A549 (cell line): ENCODE measurements at regions not wholly inside any gene's neighbourhood (a gene's known extent, or its start where the extent isn't known, plus 50 kb on each side); places are given as distances from the start of the nearest gene placed in this dataset.

ENCODE experiments used
- ATAC-seq, 2 experiments: fragments of 200-7000 bp in 1 of 2; fragments of >200 bp in 1 of 2; cut with Nextera tagmentation in 1 of 2; cut with Tn5 transposase in 1 of 2; 3 replicates each; pipeline versions ENCODE4 v1.8.0 to v1.9.1; 2018 to 2020; ENCODE audit warnings: mild to moderate bottlenecking in 1 of 2, moderate library complexity in 1 of 2
- CTCF ChIA-PET: fragments of 300-600 bp; sonication (Branson Sonifier 250); formaldehyde crosslinking; extraction: SDS; loops from one replicate; lab custom pipeline; 2021; ENCODE audit warnings: antibody characterized with exemption, inconsistent platforms; lab: Yijun Ruan, JAX
- POLR2A ChIA-PET: fragments of 350-600 bp; formaldehyde crosslinking; extraction: SDS; loops from one replicate; lab custom pipeline; 2021; ENCODE audit warnings: antibody characterized with exemption, inconsistent platforms; lab: Yijun Ruan, JAX
- DNase-seq, 2 experiments: peaks; one replicate each; pipeline versions ENCODE4 v3.0.0 to v3.0.0-alpha.2; 2011 to 2016; ENCODE audit warnings: low read depth in 1 of 2, low spot score in 1 of 2
- FAIRE-seq: peaks from 2 replicates; lab custom pipeline; 2011; peaks lifted over from hg19 to GRCh38; lab: Jason Lieb, UNC
- H3K27ac ChIP-seq, 2 experiments: fragments of >200 bp; sonication (Bioruptor Twin); formaldehyde crosslinking; 3 replicates each; pipeline ENCODE4 v1.5.1; 2016 to 2017
- H3K4me1 ChIP-seq: fragments of >200 bp; sonication (Bioruptor Twin); formaldehyde crosslinking; 3 replicates; pipeline ENCODE4 v1.6.1; 2016
- H3K4me2 ChIP-seq: fragments of >200 bp; sonication (Bioruptor Twin); formaldehyde crosslinking; 3 replicates; pipeline ENCODE4 v1.6.1; 2016
- H3K4me3 ChIP-seq: fragments of >200 bp; sonication (Bioruptor Twin); formaldehyde crosslinking; 3 replicates; pipeline ENCODE4 v1.5.1; 2016
- H3K9me3 ChIP-seq: fragments of >200 bp; sonication (Bioruptor Twin); formaldehyde crosslinking; 3 replicates; pipeline ENCODE4 v1.6.1; 2016
- CBX2 ChIP-seq: fragments of 200-600 bp; sonication (generic); IDR thresholded peaks from 2 replicates; pipeline ENCODE4 v1.6.1; 2016; ENCODE audit warnings: low read depth, mild to moderate bottlenecking, borderline replicate concordance
- CEBPB ChIP-seq, 2 experiments: fragments of >200 bp in 1 of 2; sonication (Bioruptor Twin) in 1 of 2; formaldehyde crosslinking in 1 of 2; IDR thresholded peaks; 2 replicates each; pipeline ENCODE4 v1.6.1; 2012 to 2016
- CHD2 ChIP-seq: fragments of 150-350 bp; IDR thresholded peaks from 2 replicates; pipeline ENCODE4 v1.6.1; 2014; ENCODE audit warnings: low read length; ENCODE audit not compliant: partially characterized antibody
- CHD4 ChIP-seq: fragments of 200-600 bp; sonication (generic); IDR thresholded peaks from 2 replicates; pipeline ENCODE4 v1.6.1; 2016; ENCODE audit warnings: antibody characterized with exemption, mild to moderate bottlenecking, borderline replicate concordance
- EHF ChIP-seq: fragments of 250-450 bp; sonication (Bioruptor Pico); IDR thresholded peaks from 2 replicates; pipeline ENCODE4 v1.5.0; 2020; ENCODE audit warnings: mild to moderate bottlenecking
- EHMT2 ChIP-seq: fragments of 200-600 bp; sonication (generic); IDR thresholded peaks from 2 replicates; pipeline ENCODE4 v1.6.1; 2016; ENCODE audit warnings: antibody characterized with exemption, low read depth, mild to moderate bottlenecking, moderate library complexity
- EP300 ChIP-seq, 2 experiments: fragments of >200 bp; sonication (Bioruptor Twin); formaldehyde crosslinking; IDR thresholded peaks; 2 replicates in 1 of 2; 3 replicates in 1 of 2; pipeline ENCODE4 v1.6.1; 2016 to 2017
- FOSB ChIP-seq: fragments of 250-450 bp; sonication (Bioruptor Pico); IDR thresholded peaks from 2 replicates; pipeline ENCODE4 v1.5.0; 2020; ENCODE audit warnings: mild to moderate bottlenecking, moderate library complexity
- FOSL2 ChIP-seq, 2 experiments: fragments of 450-650 bp in 1 of 2; fragments of >200 bp in 1 of 2; sonication (Bioruptor Twin) in 1 of 2; formaldehyde crosslinking; IDR thresholded peaks; 2 replicates each; pipeline versions ENCODE4 v1.5.0 to v1.6.1; 2016 to 2020; ENCODE audit warnings: mild to moderate bottlenecking in 1 of 2, moderate library complexity in 1 of 2
- HOXB13 ChIP-seq: fragments of 250-450 bp; sonication (Bioruptor Pico); IDR thresholded peaks from 2 replicates; pipeline ENCODE4 v1.5.0; 2020; ENCODE audit warnings: low read depth, mild to moderate bottlenecking, moderate library complexity
- JUN ChIP-seq, 2 experiments: fragments of >200 bp; sonication (Bioruptor Twin); formaldehyde crosslinking; IDR thresholded peaks; 2 replicates in 1 of 2; 3 replicates in 1 of 2; pipeline ENCODE4 v1.6.1; 2016 to 2017
- JUNB ChIP-seq: fragments of >200 bp; sonication (Bioruptor Twin); formaldehyde crosslinking; IDR thresholded peaks from 2 replicates; pipeline ENCODE4 v1.6.1; 2016
- KDM1A ChIP-seq: fragments of 200-600 bp; sonication (generic); IDR thresholded peaks from 2 replicates; pipeline ENCODE4 v1.6.1; 2016; ENCODE audit warnings: low read depth, mild to moderate bottlenecking
- KDM5A ChIP-seq: fragments of 200-600 bp; sonication (generic); IDR thresholded peaks from 2 replicates; pipeline ENCODE4 v1.6.1; 2016; ENCODE audit warnings: antibody characterized with exemption, mild to moderate bottlenecking
- MAZ ChIP-seq: fragments of 150-350 bp; IDR thresholded peaks from 2 replicates; pipeline ENCODE4 v1.6.1; 2014; ENCODE audit warnings: antibody characterized with exemption, low read depth, low read length, borderline replicate concordance
- NFE2L2 ChIP-seq: fragments of 150-350 bp; conservative IDR thresholded peaks from 2 replicates; pipeline ENCODE4 v1.6.1; 2014; ENCODE audit warnings: low read length
- NPAS2 ChIP-seq: fragments of 250-450 bp; sonication (Bioruptor Pico); IDR thresholded peaks from 2 replicates; pipeline ENCODE4 v1.8.0; 2022; ENCODE audit warnings: mild to moderate bottlenecking, moderate library complexity, borderline replicate concordance
- NR3C1 ChIP-seq: fragments of >200 bp; sonication (Bioruptor Twin); formaldehyde crosslinking; IDR thresholded peaks from 3 replicates; pipeline ENCODE4 v1.6.1; 2017
- RAD21 ChIP-seq, 2 experiments: fragments of >200 bp in 1 of 2; sonication (Bioruptor Twin) in 1 of 2; formaldehyde crosslinking in 1 of 2; IDR thresholded peaks in 1 of 2; conservative IDR thresholded peaks in 1 of 2; 2 replicates in 1 of 2; 3 replicates in 1 of 2; pipeline ENCODE4 v1.6.1; 2012 to 2018; ENCODE audit warnings: inconsistent platforms in 1 of 2
- RFX5 ChIP-seq: fragments of 450-650 bp; IDR thresholded peaks from 2 replicates; pipeline ENCODE4 v1.7.1; 2014; ENCODE audit warnings: antibody characterized with exemption, mild to moderate bottlenecking, moderate library complexity
- RNF2 ChIP-seq: fragments of 200-600 bp; sonication (generic); IDR thresholded peaks from 2 replicates; pipeline ENCODE4 v1.6.1; 2016; ENCODE audit warnings: low read depth, mild to moderate bottlenecking, antibody characterized with exemption, moderate library complexity, borderline replicate concordance
- SMC3 ChIP-seq: fragments of >200 bp; sonication (Bioruptor Twin); formaldehyde crosslinking; IDR thresholded peaks from 3 replicates; pipeline ENCODE4 v1.6.1; 2018; ENCODE audit warnings: inconsistent platforms
- TFCP2L1 ChIP-seq: fragments of 250-450 bp; sonication (Bioruptor Pico); IDR thresholded peaks from 2 replicates; pipeline ENCODE4 v1.5.0; 2021; ENCODE audit warnings: mild to moderate bottlenecking
- TP53 ChIP-seq: fragments of 250-450 bp; sonication (Bioruptor Pico); IDR thresholded peaks from 2 replicates; pipeline ENCODE4 v1.5.0; 2021; ENCODE audit warnings: mild to moderate bottlenecking, moderate library complexity
- ZFP36 ChIP-seq: fragments of 450-650 bp; IDR thresholded peaks from 2 replicates; pipeline ENCODE4 v1.6.1; 2014; ENCODE audit warnings: borderline replicate concordance; ENCODE audit not compliant: partially characterized antibody
- ZNF302 ChIP-seq: fragments of 250-450 bp; sonication (Bioruptor Pico); IDR thresholded peaks from 2 replicates; pipeline ENCODE4 v1.9.0; 2021; ENCODE audit warnings: inconsistent platforms, mild to moderate bottlenecking, moderate library complexity
- WGBS: methylation state at CpG from one replicate; pipeline ENCODE4 v1.1.6; 2017; ENCODE audit errors: missing lambda C conversion rate; 5-methylcytosine and 5-hydroxymethylcytosine counted together
- TF ChIP-seq, protein P1 (sequence below): fragments of 150-350 bp; IDR thresholded peaks from 2 replicates; pipeline ENCODE4 v1.6.1; 2014; ENCODE audit warnings: low read depth, mild to moderate bottlenecking, low read length
- TF ChIP-seq, protein P2 (sequence below): IDR thresholded peaks from 2 replicates; pipeline ENCODE4 v1.6.1; 2012

GRCh38 chr13:50167224-50167947, 152.1 kb downstream of the KCNRG start:
- POLR2A ChIA-PET = no interaction called here
- TF ChIP-seq NR3C1 = no peak
- TF ChIP-seq EP300 (IDR thresholded peaks at IDR 0.05) = no peak
- TF ChIP-seq, protein P1, sequence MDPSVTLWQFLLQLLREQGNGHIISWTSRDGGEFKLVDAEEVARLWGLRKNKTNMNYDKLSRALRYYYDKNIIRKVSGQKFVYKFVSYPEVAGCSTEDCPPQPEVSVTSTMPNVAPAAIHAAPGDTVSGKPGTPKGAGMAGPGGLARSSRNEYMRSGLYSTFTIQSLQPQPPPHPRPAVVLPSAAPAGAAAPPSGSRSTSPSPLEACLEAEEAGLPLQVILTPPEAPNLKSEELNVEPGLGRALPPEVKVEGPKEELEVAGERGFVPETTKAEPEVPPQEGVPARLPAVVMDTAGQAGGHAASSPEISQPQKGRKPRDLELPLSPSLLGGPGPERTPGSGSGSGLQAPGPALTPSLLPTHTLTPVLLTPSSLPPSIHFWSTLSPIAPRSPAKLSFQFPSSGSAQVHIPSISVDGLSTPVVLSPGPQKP = no peak
- TF ChIP-seq TP53 (CRISPR knock-in tag) = no peak
- TF ChIP-seq ZFP36 = no peak
- no peak for TF ChIP-seq JUN (IDR thresholded peaks at IDR 0.05)
- TF ChIP-seq, all 56 proteins: peak for 0
- FAIRE-seq = no peak

DNA sequence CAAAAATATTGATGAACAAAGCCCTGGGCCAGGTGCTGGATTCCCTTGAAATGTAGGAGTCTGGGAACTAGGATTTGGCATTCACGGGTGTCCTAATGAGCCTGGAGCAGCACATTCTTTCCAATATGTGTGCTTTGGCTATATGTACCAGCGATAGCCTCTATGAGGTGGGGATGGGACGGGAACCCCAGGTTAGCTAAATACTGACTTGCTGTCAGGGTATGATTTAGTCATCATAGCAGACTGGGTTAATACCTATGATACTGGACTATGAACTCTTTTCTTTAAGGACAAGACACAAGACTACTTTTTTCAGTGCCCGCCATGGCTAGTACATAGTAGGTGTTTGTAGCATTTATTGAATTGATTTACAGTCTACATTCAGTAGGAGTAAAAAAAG, 152.7 kb downstream of the KCNRG start:
- H3K4me1 ChIP-seq = no peaks in the 10 kb centered on the region
- TF ChIP-seq CEBPB (IDR thresholded peaks at IDR 0.05) (no peak), RFX5 (no peak), MAZ (no peak), JUNB (no peak)
- TF ChIP-seq, all 56 proteins: peak for 0
- ATAC-seq (no peak), FAIRE-seq (no peak), DNase-seq (no peak)
- Histone ChIP-seq H3K27ac (no peak overlapping the region), H3K4me2 (no peak overlapping the region), H3K9me3 (no peaks in the 10 kb centered on the region), H3K4me3 (no peak overlapping the region)
- ChIA-PET POLR2A (no interaction called here), CTCF (interaction anchor here (0.6 to 1.7 kb wide), 3 partner anchors 305 to 902 kb away, joined by 4 to 5 read pairs (median 4); no protein-coding TSS in a partner anchor)
- WGBS = 77% methylated on average over 4 of the region's 4 CpGs

More at GRCh38 chr13:50167224-50167947, 152.1 kb downstream of the KCNRG start:
- 68% methylated on average over 2 of the region's 2 CpGs for WGBS
- H3K4me1 ChIP-seq = no peaks in the 10 kb centered on the region
- ATAC-seq (no peak), DNase-seq (no peak)
- no peak overlapping the region for H3K4me3 ChIP-seq
- no peaks in the 10 kb centered on the region for H3K9me3 ChIP-seq
- no peak overlapping the region for H3K4me2 ChIP-seq
- no peak overlapping the region for H3K27ac ChIP-seq
- CTCF ChIA-PET = interaction anchor here (0.6 to 1.7 kb wide), 3 partner anchors 304 to 902 kb away, joined by 4 to 5 read pairs (median 4); no protein-coding TSS in a partner anchor

- TF ChIP-seq ZNF302 (CRISPR knock-in tag) = no peak
- TF ChIP-seq RFX5 = no peak
- no peak for TF ChIP-seq EHF (CRISPR knock-in tag)
- no peak for TF ChIP-seq HOXB13 (CRISPR knock-in tag)
- TF ChIP-seq CEBPB (IDR thresholded peaks at IDR 0.05) = no peak
- TF ChIP-seq FOSB (CRISPR knock-in tag) = no peak
- no peak for TF ChIP-seq EHMT2
- TF ChIP-seq, all 56 proteins: peak for 0
- Histone ChIP-seq H3K27ac (no peak overlapping the region), H3K4me1 (no peaks in the 10 kb centered on the region), H3K9me3 (no peaks in the 10 kb centered on the region), H3K4me2 (no peak overlapping the region), H3K4me3 (no peak overlapping the region)
- no peak for FAIRE-seq
- 58% methylated on average over 2 of the region's 2 CpGs for WGBS
- no peak for DNase-seq
- ChIA-PET POLR2A (no interaction called here), CTCF (interaction anchor here (1.7 kb wide), 1 partner anchor 743 kb away, joined by 5 read pairs; no protein-coding TSS in a partner anchor)
- ATAC-seq = no peak
Measured at GRCh38 chr13:50168786-50169185, 153.5 kb downstream of the KCNRG start.

DNA sequence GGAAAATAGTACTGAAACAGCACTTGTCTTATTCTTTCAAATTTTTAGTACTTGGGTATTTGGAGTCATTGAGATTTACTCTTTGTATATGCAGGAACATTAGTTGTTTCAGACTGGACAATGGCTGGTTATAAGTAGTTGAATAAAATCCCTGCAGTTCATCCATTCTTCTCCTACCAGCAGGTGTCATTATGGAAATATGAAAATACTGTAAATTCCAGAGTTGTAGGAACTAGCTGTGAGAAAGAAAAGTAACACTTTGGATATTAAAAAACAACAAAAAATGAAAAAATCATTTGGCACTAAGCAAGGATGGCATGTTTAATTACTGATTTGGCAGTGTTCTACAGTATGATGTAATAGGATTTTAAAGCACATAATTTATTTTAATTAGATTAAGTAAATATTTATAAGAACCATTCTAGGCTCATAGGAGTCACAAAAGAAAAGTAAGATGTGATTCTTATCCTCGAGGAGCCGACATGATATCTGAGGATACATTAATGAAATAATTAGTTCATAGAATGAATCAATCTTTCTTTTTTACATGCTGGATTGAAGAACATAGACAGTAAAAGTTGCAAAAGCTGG, 155.3 kb downstream of the KCNRG start:
- 62% methylated on average over 2 of the region's 2 CpGs for WGBS
- H3K4me3 ChIP-seq = no peak overlapping the region
- no peak overlapping the region for H3K4me2 ChIP-seq
- ATAC-seq (no peak), FAIRE-seq (no peak), DNase-seq (peak in 1 of 2 experiments; percentile 23)
- H3K27ac ChIP-seq = no peak overlapping the region
- H3K4me1 ChIP-seq = no peaks in the 10 kb centered on the region
- H3K9me3 ChIP-seq = no peaks in the 10 kb centered on the region
- CTCF ChIA-PET = interaction anchor here (0.6 to 1.9 kb wide), 4 partner anchors 164 to 741 kb away, joined by 4 to 5 read pairs (median 4); no protein-coding TSS in a partner anchor
- POLR2A ChIA-PET = no interaction called here
- no peak for TF ChIP-seq KDM5A
- no peak for TF ChIP-seq NFE2L2
- no peak for TF ChIP-seq NPAS2 (CRISPR knock-in tag)
- TF ChIP-seq, protein P2, sequence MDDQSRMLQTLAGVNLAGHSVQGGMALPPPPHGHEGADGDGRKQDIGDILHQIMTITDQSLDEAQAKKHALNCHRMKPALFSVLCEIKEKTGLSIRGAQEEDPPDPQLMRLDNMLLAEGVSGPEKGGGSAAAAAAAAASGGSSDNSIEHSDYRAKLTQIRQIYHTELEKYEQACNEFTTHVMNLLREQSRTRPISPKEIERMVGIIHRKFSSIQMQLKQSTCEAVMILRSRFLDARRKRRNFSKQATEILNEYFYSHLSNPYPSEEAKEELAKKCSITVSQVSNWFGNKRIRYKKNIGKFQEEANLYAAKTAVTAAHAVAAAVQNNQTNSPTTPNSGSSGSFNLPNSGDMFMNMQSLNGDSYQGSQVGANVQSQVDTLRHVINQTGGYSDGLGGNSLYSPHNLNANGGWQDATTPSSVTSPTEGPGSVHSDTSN = no peak
- no peak for TF ChIP-seq CHD4
- peak; percentile 65 to 69 for TF ChIP-seq RAD21 (conservative IDR thresholded peaks at IDR 0.05 in 1 of 2, IDR thresholded peaks at IDR 0.05 in 1 of 2)
- no peak for TF ChIP-seq KDM1A
- TF ChIP-seq RNF2 = no peak
- TF ChIP-seq TFCP2L1 (CRISPR knock-in tag) = no peak
- no peak for TF ChIP-seq RFX5
- no peak for TF ChIP-seq CHD2
- TF ChIP-seq SMC3 = peak; percentile 82
- no peak for TF ChIP-seq CBX2
- no peak for TF ChIP-seq FOSL2 (IDR thresholded peaks at IDR 0.05)
- no peak for TF ChIP-seq FOSL2 (CRISPR knock-in tag; IDR thresholded peaks at IDR 0.05)
